Progenitor cell of endocrine pancreas (in vitro differentiated cells): ENCODE measurements at regions not wholly inside any gene's neighbourhood (a gene's known extent, or its start where the extent isn't known, plus 50 kb on each side); places are given as distances from the start of the nearest gene placed in this dataset.
"Not testable (repeated sequence)": the region's sequence is repeated elsewhere in the genome, so short reads cannot be mapped to it uniquely, and the experiment has no call there.

Experiments used
- DNase-seq: peaks from one replicate; pipeline ENCODE4 v3.0.0; 2021; ENCODE audit warnings: low spot score; ENCODE audit not compliant: unreplicated experiment
- H3K27ac Mint-ChIP-seq: 2 replicates; pipeline ENCODE4 v1.8.0; 2021; ENCODE audit warnings: mild to moderate bottlenecking, moderate library complexity, mixed read lengths
- H3K27me3 Mint-ChIP-seq: 2 replicates; pipeline ENCODE4 v1.8.0; 2021; ENCODE audit warnings: mixed read lengths
- H3K36me3 Mint-ChIP-seq: 2 replicates; pipeline ENCODE4 v1.8.0; 2022; ENCODE audit warnings: mixed read lengths; ENCODE audit not compliant: insufficient read depth
- H3K4me1 Mint-ChIP-seq: 2 replicates; pipeline ENCODE4 v1.8.0; 2021; ENCODE audit warnings: low read depth, mixed read lengths
- H3K4me3 Mint-ChIP-seq: 2 replicates; pipeline ENCODE4 v1.8.0; 2021; ENCODE audit warnings: low read depth, mild to moderate bottlenecking, moderate library complexity, mixed read lengths
- H3K9me3 Mint-ChIP-seq: 2 replicates; pipeline ENCODE4 v1.8.0; 2021; ENCODE audit warnings: low read depth, mixed read lengths
- TF ChIP-seq, protein P1 (sequence below): fragments of 200-600 bp; sonication (generic); IDR thresholded peaks from one replicate; pipeline ENCODE4 v1.5.0; 2021; ENCODE audit warnings: antibody characterized with exemption, mild to moderate bottlenecking; ENCODE audit not compliant: unreplicated experiment

DNA sequence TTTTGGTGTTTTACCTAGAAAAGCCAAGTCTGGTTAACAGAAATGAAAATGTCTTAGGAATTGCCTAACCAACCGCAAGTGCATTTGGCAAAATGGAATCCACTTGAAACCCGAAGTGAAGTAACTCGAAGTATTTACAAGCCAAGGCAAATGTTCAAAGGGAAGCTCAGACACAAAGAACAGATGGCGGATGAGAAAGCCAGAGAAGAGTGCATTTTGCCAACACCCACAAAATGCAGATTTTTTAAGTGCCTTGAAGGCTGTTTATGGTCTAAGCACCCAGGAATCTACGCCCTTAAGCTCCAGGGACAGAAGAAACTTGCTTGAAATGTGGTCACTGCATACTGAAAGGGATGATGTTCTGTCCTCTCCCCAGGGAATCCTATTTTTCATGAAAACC is 70.0 kb upstream of the TBXT start:
- H3K9me3 Mint-ChIP-seq = no peaks in the 10 kb centered on the region
- TF ChIP-seq, protein P1, sequence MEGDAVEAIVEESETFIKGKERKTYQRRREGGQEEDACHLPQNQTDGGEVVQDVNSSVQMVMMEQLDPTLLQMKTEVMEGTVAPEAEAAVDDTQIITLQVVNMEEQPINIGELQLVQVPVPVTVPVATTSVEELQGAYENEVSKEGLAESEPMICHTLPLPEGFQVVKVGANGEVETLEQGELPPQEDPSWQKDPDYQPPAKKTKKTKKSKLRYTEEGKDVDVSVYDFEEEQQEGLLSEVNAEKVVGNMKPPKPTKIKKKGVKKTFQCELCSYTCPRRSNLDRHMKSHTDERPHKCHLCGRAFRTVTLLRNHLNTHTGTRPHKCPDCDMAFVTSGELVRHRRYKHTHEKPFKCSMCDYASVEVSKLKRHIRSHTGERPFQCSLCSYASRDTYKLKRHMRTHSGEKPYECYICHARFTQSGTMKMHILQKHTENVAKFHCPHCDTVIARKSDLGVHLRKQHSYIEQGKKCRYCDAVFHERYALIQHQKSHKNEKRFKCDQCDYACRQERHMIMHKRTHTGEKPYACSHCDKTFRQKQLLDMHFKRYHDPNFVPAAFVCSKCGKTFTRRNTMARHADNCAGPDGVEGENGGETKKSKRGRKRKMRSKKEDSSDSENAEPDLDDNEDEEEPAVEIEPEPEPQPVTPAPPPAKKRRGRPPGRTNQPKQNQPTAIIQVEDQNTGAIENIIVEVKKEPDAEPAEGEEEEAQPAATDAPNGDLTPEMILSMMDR = no peak
- no peak overlapping the region for H3K4me3 Mint-ChIP-seq
- H3K4me1 Mint-ChIP-seq = no peaks in the 10 kb centered on the region
- no peaks in the 10 kb centered on the region for H3K36me3 Mint-ChIP-seq
- H3K27me3 Mint-ChIP-seq = peaks cover 53% of the 10 kb centered on the region
- no peak for DNase-seq
- H3K27ac Mint-ChIP-seq = no peak overlapping the region

DNA sequence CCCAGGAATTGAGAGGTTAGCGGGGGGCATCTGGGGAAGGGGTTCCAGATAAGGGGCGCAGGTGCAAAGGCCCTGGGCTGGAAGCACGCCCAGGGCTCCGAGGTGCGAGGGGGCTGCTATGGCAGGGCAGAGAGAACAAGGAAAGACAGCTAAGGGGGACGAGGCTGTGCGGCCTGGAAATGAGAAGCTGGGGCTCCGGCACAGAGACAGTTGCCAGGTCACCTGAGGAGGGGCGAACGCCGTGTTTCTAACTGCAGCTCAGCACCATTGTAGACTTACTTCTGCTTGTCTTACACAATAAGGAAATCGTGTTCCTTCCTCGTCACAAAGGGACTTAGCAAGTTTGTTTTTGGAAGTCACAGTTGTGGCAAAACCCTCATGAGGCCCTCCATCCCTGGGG is 68.9 kb upstream of the TBXT start:
- H3K9me3 Mint-ChIP-seq = no peaks in the 10 kb centered on the region
- no peak for DNase-seq
- H3K27me3 Mint-ChIP-seq = peaks cover 55% of the 10 kb centered on the region
- TF ChIP-seq, protein P1 = no peak
- H3K4me3 Mint-ChIP-seq = no peak overlapping the region
- no peaks in the 10 kb centered on the region for H3K36me3 Mint-ChIP-seq
- H3K4me1 Mint-ChIP-seq = no peaks in the 10 kb centered on the region
- no peak overlapping the region for H3K27ac Mint-ChIP-seq

DNA sequence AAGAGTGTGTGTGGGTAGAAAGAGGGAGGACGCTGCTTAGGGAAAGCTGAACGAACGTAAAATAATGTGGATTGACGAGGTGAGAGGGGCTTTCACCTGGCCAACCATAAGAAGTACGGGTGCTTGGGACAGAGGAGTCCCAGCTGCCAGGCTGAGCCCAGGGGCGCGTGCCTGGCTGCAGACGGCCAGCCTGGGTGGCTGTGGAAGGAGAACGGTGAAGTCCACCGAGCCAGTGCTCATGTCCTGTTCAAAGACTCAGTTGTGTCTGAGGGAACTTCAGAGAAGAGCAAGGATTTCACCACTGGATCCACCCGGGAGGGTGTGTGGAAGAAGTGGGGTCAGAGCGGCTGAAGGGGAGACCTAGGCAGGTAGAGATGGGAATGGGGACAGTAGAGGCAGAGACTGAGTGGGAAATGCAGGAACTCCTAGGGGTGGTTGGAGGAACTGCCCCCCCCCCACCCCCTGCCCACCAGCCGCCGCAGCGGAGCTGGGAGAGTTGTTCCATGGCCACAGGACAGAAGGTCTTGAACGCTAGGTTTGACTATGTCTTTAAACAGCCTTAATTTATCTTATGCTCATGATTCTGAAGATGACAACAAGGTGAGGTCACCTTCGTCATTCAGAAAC is 68.1 kb upstream of the TBXT start:
- no peak for DNase-seq
- TF ChIP-seq, protein P1 = peak; percentile 17

DNA sequence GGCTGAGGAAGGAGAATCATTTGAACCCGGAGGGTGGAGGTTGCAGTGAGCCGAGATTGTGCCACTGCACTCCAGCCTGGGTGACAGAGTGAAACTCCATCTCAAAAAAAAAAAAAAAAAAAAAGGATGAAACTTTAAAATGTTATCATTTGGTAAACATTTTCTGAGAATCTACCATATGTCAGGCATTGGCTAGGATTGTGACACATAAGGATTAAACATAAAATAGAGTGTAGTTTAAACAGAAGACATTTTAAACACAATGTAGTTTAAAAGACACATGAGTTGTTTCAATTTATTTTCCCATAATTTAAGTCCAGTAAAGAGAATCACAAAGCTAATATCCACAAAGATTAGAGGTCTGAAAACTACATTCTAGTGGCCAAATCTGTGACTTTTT is 63.5 kb upstream of the TBXT start:
- H3K4me3 Mint-ChIP-seq, H3K4me1 Mint-ChIP-seq, H3K27ac Mint-ChIP-seq, H3K9me3 Mint-ChIP-seq, DNase-seq, H3K36me3 Mint-ChIP-seq: not testable (repeated sequence)
- peaks cover 47% of the 10 kb centered on the region for H3K27me3 Mint-ChIP-seq

More for the DNA sequence above, 68.1 kb upstream of the TBXT start:
- Mint-ChIP-seq H3K9me3 (no peaks in the 10 kb centered on the region), H3K36me3 (no peaks in the 10 kb centered on the region), H3K4me3 (no peak overlapping the region), H3K4me1 (no peaks in the 10 kb centered on the region), H3K27me3 (peaks cover 49% of the 10 kb centered on the region), H3K27ac (no peak overlapping the region)

DNA sequence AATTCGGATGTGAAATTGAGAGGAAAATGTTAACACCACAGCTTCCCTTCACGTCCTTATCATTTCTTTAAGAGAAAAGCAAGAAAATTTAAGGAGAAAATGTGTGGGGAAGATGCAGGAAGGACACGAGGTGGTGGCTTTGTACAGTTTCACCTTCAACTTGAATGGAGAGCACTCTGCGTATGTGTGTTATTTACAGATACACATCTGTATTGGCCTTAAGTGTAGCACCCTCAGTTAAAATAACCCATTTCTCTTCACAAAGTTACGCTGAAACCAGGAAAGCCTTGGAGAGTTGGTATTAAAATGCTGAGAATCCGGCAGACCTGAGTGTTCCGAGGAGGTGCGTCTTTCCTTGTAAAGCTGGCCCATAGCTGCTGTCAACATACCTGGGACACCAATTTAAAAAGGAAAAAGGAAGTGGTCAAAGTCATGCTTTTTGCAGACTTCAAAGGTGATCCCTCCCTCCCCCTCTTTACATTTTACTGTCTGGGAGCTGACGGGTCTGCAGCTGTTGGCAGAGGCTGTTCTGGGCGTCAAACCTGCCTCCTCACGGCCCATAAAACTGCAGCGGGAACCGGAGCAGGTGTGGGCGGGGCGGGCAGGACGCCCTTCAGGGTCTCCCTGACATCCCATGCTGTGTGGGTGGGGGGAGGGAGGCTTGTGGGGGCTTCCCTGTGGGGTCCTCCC is 61.3 kb upstream of the TBXT start:
- H3K27me3 Mint-ChIP-seq = peaks cover 46% of the 10 kb centered on the region

More for the DNA sequence above, 61.3 kb upstream of the TBXT start:
- no peaks in the 10 kb centered on the region for H3K36me3 Mint-ChIP-seq
- no peak overlapping the region for H3K27ac Mint-ChIP-seq
- TF ChIP-seq, protein P1 = no peak
- no peaks in the 10 kb centered on the region for H3K9me3 Mint-ChIP-seq
- DNase-seq = no peak
- no peak overlapping the region for H3K4me3 Mint-ChIP-seq
- H3K4me1 Mint-ChIP-seq = no peaks in the 10 kb centered on the region
